GM18907 (cell line): ENCODE measurements at regions not wholly inside any gene's neighbourhood (a gene's known extent, or its start where the extent isn't known, plus 50 kb on each side); places are given as distances from the start of the nearest gene placed in this dataset.
"Not testable (repeated sequence)": the region's sequence is repeated elsewhere in the genome, so short reads cannot be mapped to it uniquely, and the experiment has no call there.

Experiments
- ATAC-seq: cut with Tn5 transposase; IDR thresholded peaks from one replicate; pipeline ENCODE4 v1.9.1; 2021; ENCODE audit warnings: mild to moderate bottlenecking, moderate library complexity; ENCODE audit not compliant: unreplicated experiment

GRCh38 chr6:53446151-53446550 lies 97.4 kb upstream of the ELOVL5 start:
- ATAC-seq = no peak

GRCh38 chr6:53441761-53442160 lies 93.0 kb upstream of the ELOVL5 start:
- no peak for ATAC-seq

- no peak for ATAC-seq
These were observed 92.3 kb upstream of the ELOVL5 start for GRCh38 chr6:53441035-53441493.

GRCh38 chr6:53440336-53440945 lies 91.7 kb upstream of the ELOVL5 start:
- no peak for ATAC-seq

GRCh38 chr6:53439556-53439955 lies 90.8 kb upstream of the ELOVL5 start:
- ATAC-seq = no peak

- ATAC-seq = peak; percentile 57
These were observed 88.9 kb upstream of the ELOVL5 start for GRCh38 chr6:53437557-53438202.

- ATAC-seq = no peak
These were observed 88.0 kb upstream of the ELOVL5 start for GRCh38 chr6:53436526-53437303.

GRCh38 chr6:53433951-53434285 lies 85.2 kb upstream of the ELOVL5 start:
- no peak for ATAC-seq

- ATAC-seq = no peak
These were observed 84.7 kb upstream of the ELOVL5 start for GRCh38 chr6:53433261-53433950.

GRCh38 chr6:53432318-53433161 lies 83.8 kb upstream of the ELOVL5 start:
- ATAC-seq = no peak

- ATAC-seq = no peak
These were observed 83.0 kb upstream of the ELOVL5 start for GRCh38 chr6:53431704-53432103.

- no peak for ATAC-seq
These were observed 80.7 kb upstream of the ELOVL5 start for GRCh38 chr6:53429401-53429800.

- no peak for ATAC-seq
These were observed 80.1 kb upstream of the ELOVL5 start for GRCh38 chr6:53428886-53429285.

- ATAC-seq = peak; percentile 93
These were observed 78.0 kb upstream of the ELOVL5 start for GRCh38 chr6:53426667-53427270.

GRCh38 chr6:53426117-53426516 lies 77.4 kb upstream of the ELOVL5 start:
- no peak for ATAC-seq

- ATAC-seq = no peak
These were observed 76.4 kb upstream of the ELOVL5 start for GRCh38 chr6:53424976-53425718.

- no peak for ATAC-seq
These were observed 75.5 kb upstream of the ELOVL5 start for GRCh38 chr6:53424300-53424699.

- not testable (repeated sequence) for ATAC-seq
These were observed 74.8 kb upstream of the ELOVL5 start for GRCh38 chr6:53423560-53423959.

- no peak for ATAC-seq
These were observed 70.3 kb upstream of the ELOVL5 start for GRCh38 chr6:53419026-53419425.
